Astrocyte of the hippocampus (primary cell): ENCODE measurements at regions not wholly inside any gene's neighbourhood (a gene's known extent, or its start where the extent isn't known, plus 50 kb on each side); places are given as distances from the start of the nearest gene placed in this dataset.
"Not testable (repeated sequence)": the region's sequence is repeated elsewhere in the genome, so short reads cannot be mapped to it uniquely, and the experiment has no call there.

Experiments
- DNase-seq: peaks from one replicate; pipeline ENCODE4 v3.0.0; 2011; ENCODE audit warnings: low read depth, low spot score

DNA sequence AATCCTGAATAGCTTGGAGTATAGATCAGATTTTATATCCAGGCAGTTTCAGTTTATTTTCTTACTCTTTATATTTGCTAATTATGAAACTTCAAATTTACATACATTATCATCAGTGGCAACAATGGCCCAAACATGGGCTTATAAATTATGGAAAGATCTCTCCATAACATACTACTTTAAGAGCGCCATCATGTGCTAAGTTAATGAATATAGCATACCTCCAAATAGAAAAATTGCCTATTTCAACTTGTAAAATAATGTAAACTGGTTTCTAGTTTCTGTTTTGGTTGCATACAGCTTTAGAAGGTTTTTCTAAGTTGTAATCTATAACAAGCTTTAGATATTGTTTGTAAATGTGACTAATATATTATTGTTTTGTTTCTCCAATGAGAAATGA, 531.3 kb upstream of the UBE2E2 start:
- no peak for DNase-seq

- DNase-seq = no peak
Measured at GRCh38 chr3:22684739-22685138, 518.4 kb upstream of the UBE2E2 start.

- peak; percentile 3 for DNase-seq
Measured at GRCh38 chr3:22685597-22685996, 517.5 kb upstream of the UBE2E2 start.

DNA sequence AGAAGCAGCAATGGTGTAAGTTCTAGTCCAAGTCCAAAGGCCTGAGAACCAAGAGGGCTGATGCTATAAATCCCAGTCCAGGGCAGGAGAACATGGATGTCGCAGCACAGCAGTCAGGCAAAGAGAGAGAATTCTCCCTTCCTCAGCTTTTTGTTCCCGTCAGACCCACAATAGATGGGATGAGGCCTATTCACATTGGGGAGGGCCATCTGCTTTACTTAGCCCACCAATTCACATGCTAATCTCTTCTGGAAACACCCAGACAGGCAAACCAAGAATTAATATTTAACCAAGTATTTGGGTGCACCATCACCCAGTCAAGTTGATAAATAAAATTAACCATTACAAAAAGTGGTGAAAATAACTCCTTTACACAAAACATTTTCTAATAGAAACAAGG, 511.7 kb upstream of the UBE2E2 start:
- DNase-seq = no peak

DNA sequence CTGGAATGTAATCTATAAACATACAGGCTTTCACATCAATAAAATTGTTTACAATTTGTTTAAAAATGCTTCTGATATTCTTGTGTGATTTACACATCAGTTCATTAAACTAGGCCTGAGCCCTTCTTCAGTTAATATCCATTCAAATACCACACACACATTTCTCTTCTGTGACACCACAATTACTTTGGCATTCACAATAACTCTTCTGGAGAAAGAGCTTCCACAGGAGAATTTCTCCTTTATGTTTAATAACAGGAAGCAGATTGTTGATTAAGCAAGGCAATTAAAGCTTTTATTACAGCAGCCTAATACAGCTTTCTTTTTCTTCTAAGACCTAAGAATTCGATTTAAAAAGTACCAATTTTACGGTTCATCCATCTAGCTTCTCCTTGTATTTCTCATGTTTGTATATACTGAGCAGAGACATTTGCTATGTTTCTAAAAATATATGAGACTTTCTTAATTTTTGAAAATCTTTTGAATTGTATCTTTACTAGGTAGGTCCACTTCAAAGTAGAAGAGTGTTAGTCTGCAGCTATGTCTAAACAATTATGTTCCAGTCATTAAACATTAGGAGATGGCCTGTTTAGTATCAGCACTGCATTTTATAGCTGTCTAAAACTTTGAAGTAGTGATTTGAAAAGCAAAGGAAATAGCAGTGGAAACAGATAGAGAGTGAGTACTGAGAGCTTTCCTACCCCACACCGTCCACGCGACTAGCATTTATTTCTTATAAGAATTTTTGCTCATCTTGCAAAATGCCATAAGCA, 511.1 kb upstream of the UBE2E2 start:
- DNase-seq = no peak

GRCh38 chr3:22700876-22701275, 502.3 kb upstream of the UBE2E2 start:
- DNase-seq = no peak

- DNase-seq = no peak
Measured at GRCh38 chr3:22704166-22704565, 499.0 kb upstream of the UBE2E2 start.

DNA sequence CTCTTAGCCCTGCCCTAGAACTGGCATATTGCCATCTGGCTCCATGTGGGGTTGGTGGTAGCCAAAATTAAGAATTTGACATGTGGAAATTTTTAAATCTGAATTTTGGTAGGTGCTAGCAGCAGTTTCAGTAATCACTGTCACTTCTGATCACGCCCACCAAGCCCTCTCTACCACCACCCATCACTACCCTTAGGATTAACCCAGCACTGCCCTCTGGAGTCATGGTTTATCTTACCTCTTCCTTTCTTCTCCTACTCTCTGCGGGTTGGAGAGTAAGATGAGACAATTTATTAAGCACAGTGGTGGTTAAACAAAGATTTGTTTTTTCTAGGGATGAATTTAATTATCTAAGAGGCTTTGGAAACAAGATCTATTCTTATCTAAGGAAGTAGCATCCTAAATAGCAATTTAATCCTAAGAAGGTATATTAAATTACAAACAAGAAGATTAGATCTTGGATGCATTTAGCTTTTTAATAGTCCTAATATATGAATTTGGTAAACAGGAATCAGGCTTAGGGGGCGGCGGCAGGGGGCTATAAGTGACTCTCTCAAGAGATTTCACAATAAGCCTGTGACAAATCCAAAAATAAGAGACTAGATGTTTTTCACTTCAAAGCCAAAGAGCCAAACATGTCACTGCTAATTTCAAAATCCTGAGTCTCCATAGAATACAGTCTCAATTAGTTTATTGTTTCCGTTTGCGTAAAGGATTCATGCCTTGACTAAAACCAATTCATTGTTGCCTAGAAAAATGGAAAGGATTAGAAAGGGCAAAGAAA, 498.4 kb upstream of the UBE2E2 start:
- DNase-seq = no peak

DNA sequence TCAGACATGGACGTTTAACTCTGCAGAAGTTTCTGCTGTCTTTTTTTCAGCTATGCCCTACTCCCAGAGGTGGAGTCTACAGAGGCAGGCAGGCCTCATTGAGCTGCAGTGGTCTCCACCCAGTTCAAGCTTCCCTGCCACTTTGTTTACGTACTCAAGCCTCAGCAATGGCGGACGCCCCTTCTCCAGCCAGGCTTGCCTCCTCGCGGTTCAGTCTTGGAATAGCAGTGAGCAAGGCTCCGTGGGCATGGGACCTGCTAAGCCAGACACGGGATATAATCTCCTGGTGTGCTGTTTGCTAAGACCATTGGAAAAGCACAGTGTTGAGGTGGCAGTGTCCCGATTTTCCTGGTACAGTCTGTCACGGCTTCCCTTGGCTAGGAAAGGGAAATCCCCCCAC, 496.2 kb upstream of the UBE2E2 start:
- DNase-seq = not testable (repeated sequence)

- DNase-seq = peak; percentile 46
Measured at GRCh38 chr3:22713936-22714335, 489.2 kb upstream of the UBE2E2 start.

GRCh38 chr3:22714749-22715148, 488.4 kb upstream of the UBE2E2 start:
- DNase-seq = no peak

DNA sequence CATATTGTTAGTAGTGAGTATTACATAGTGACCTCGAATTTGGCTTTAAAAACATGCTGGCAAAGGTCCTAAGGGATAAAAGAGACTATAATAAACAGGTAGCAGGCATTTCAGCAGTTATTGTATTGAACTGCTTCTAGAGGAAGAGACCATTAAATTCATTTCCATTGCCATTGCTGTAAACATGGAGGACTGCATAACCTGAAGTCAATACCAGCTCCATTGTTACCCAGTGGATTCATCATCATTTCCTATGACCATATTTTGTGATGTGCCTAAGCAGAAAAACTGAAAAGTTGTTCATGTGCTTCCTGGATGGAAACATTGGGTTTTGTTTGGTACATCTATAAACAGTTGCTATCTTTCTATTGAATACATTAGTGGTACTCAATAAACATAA, 482.5 kb upstream of the UBE2E2 start:
- DNase-seq = no peak

- no peak for DNase-seq
Measured at GRCh38 chr3:22724420-22724819, 478.7 kb upstream of the UBE2E2 start.

- no peak for DNase-seq
Measured at GRCh38 chr3:22728406-22728805, 474.7 kb upstream of the UBE2E2 start.

DNA sequence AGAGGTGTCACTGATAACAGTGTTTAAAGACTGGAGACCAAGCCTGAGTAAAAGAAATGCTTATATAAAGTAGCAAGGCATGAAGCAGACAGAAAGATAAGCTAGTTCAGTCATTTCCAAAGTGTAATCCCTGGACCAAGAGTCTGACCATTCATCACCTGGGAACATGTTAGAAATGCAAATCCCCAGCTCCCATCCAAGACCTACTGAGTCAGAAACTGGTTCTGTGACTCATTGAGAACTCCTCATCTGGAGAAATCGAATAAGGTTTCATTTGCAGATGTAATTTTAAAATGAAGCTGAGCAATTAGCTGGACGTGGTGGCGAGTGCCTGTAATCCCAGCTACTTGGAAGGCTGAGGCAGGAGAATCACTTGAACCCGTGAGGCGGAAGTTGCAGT, 473.9 kb upstream of the UBE2E2 start:
- no peak for DNase-seq

DNA sequence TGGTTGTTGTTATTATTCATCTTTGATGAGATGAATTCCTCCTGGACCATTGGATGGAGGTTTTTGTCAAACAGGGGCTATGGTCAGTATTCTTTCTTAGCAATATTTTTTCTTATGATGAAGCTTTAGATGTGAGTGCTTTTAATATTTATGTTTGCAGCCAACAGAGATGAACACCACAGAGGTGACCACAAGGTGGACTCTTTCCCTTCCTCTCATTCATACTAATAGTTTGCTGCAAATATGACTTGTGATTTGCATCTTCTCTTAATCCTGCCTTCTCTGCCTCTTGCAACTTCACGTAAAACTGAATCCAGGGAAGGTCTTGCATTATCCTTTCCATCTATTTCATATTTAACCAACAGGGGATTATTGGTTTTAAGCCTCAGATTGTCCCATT, 473.1 kb upstream of the UBE2E2 start:
- peak; percentile 3 for DNase-seq

- no peak for DNase-seq
Measured at GRCh38 chr3:22730701-22731100, 472.4 kb upstream of the UBE2E2 start.

DNA sequence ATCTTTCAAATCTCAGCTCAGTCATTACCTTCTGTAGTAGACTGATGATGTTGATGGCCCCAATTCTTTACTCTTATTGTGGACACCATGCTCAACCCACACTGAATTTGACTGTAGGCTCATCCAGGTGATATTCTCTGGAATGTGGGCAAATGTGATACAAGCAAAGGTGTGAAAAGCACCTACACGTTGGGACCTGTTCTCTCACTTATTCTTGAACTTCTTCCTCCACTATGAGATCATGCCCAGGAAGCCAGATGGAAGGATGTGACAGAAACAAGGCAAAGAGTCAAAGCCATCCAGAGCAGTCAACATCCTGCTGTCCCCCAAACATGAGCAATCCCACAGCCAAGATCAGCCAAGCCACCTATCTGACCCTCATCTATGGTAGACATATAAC, 471.2 kb upstream of the UBE2E2 start:
- no peak for DNase-seq

- DNase-seq = no peak
Measured at GRCh38 chr3:22732641-22733040, 470.5 kb upstream of the UBE2E2 start.

GRCh38 chr3:22734207-22734606, 468.9 kb upstream of the UBE2E2 start:
- DNase-seq = no peak

DNA sequence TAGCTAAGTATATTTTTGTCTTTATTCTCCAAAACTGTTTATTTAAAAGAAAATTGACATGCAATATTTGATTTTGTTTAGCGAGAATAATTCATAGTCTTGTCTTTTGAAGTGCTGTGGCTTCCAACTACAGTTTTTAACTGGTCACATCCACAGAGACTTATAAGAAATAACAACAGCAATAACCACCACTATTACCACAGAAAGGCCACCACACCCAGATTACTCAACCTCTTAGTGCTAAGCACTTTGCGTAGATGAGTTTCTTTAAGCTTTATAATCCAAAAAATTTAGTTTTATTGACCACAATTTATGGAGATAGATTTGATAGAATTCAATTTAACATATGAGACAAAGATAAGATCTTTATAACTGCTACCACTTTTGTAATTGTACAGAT, 468.4 kb upstream of the UBE2E2 start:
- no peak for DNase-seq

DNA sequence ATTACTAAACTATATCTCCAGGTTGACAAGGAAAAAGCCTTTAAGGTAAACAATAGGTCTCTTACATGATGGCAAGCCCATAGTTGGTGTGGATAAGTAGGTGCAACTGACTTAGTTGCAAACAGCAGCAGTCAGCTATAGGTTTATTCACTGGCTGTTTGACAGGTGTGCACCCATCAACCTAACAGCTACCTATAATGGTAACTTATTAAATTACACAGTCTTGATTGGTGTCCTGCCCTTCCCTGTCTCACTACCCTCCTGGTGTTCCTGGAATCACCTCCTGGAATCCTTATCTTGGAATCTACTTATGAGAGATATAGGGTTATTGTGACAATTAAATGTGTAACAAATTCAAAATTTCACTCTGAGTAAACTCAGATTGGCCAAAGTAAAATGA, 467.8 kb upstream of the UBE2E2 start:
- no peak for DNase-seq

DNA sequence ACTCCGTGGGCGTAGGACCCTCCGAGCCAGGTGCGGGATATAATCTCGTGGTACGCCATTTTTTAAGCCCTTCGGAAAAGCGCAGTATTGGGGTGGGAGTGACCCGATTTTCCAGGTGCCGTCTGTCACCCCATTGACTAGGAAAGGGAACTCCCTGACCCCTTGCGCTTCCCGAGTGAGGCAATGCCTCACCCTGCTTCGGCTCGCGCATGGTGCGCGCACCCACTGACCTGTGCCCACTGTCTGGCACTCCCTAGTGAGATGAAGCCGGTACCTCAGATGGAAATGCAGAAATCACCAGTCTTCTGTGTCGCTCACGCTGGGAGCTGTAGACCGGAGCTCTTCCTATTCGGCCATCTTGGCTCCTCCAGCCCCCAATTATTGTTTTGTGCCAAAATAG, 459.7 kb upstream of the UBE2E2 start:
- DNase-seq = not testable (repeated sequence)
